ENCODE measurements at regions not wholly inside any gene's neighbourhood (a gene's known extent, or its start where the extent isn't known, plus 50 kb on each side); places are given as distances from the start of the nearest gene placed in this dataset.
A peak's percentile ranks its signal among the peaks of the same experiment; 100 is the strongest.
"Not testable (repeated sequence)": the region's sequence is repeated elsewhere in the genome, so short reads cannot be mapped to it uniquely, and the experiment has no call there.

- TF ChIP-seq POLR2AphosphoS5 (IDR thresholded peaks at IDR 0.05; ENCODE audit: low read depth) = no peak
- TF ChIP-seq, protein P1, sequence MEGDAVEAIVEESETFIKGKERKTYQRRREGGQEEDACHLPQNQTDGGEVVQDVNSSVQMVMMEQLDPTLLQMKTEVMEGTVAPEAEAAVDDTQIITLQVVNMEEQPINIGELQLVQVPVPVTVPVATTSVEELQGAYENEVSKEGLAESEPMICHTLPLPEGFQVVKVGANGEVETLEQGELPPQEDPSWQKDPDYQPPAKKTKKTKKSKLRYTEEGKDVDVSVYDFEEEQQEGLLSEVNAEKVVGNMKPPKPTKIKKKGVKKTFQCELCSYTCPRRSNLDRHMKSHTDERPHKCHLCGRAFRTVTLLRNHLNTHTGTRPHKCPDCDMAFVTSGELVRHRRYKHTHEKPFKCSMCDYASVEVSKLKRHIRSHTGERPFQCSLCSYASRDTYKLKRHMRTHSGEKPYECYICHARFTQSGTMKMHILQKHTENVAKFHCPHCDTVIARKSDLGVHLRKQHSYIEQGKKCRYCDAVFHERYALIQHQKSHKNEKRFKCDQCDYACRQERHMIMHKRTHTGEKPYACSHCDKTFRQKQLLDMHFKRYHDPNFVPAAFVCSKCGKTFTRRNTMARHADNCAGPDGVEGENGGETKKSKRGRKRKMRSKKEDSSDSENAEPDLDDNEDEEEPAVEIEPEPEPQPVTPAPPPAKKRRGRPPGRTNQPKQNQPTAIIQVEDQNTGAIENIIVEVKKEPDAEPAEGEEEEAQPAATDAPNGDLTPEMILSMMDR (IDR thresholded peaks at IDR 0.05; ENCODE audit: insufficient read depth, low read length) = peak; percentile 6
- no peak overlapping the region for H3K4me3 ChIP-seq (replicated peaks; ENCODE audit: insufficient read depth, low read length)
- peaks cover 28% of the 10 kb centered on the region for H3K27me3 ChIP-seq (ENCODE audit: insufficient read depth, poor library complexity, severe bottlenecking)
- peak in 1 of 2 experiments; percentile 43 for DNase-seq (ENCODE audit: low read depth in 1 of 2, low spot score in 1 of 2)
- H3K27ac ChIP-seq (replicated peaks) = no peak overlapping the region
Observed at GRCh38 chr6:44001318-44002066, 125.8 kb downstream of the MRPL14 start.

DNA sequence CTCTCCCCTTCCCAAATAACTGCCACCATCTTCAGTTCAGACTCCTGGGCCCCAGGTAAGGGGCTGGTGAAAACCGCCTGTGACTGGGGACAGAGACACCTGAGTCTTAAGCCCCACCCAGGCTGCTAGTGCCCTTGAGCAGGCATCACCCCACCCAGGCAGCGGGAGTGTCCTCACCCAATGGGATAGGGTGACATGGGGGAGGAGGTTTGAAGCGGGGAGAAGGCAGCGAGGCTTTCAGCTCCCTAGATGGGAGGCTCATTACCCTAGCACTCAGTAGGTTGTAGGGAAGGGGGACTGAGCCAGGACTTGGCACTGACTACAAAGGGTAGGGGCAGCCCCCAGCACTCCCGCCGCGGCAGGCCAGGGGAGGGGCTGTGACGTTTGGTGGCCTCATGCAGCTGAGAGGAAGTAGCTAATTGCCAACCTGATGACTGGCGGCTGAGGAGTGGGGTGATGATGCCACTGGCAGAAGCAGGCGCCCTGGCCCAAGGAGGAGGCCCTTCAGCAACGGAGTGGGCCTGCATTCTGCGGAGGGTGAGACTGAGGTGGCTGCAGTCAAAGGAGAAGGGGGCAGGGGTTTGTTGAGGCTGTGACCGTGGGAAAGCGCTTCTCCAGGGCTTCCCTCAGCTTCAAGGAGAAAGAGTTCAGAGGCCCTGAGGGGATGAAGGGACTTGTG, 126.9 kb downstream of the MRPL14 start:
- peak overlapping the region; percentile 31; the same call in 1 of the 2 replicates for H3K27ac ChIP-seq (replicated peaks)
- no peak overlapping the region for H3K4me3 ChIP-seq (replicated peaks; ENCODE audit: insufficient read depth, low read length)

GRCh38 chr6:43999628-44000027, 127.6 kb downstream of the MRPL14 start:
- Histone ChIP-seq H3K27me3 (ENCODE audit: insufficient read depth, poor library complexity, severe bottlenecking) (peaks cover 26% of the 10 kb centered on the region), H3K4me3 (replicated peaks; ENCODE audit: insufficient read depth, low read length) (no peak overlapping the region), H3K27ac (replicated peaks) (no peak overlapping the region)
- DNase-seq (ENCODE audit: low read depth in 1 of 2, low spot score in 1 of 2) = no peak
- TF ChIP-seq, protein P1 (IDR thresholded peaks at IDR 0.05; ENCODE audit: insufficient read depth, low read length) = no peak
- TF ChIP-seq POLR2AphosphoS5 (IDR thresholded peaks at IDR 0.05; ENCODE audit: low read depth) (no peak; the same call in 1 of the 2 replicates), SPI1 (IDR thresholded peaks at IDR 0.05; ENCODE audit: borderline replicate concordance, low read depth) (no peak)

More for the DNA sequence above, 126.9 kb downstream of the MRPL14 start:
- TF ChIP-seq GABPA (IDR thresholded peaks at IDR 0.05; ENCODE audit: low read depth) (0 out of 2 replicates have a peak, but pooled peaks have one; percentile 40), SPI1 (IDR thresholded peaks at IDR 0.05; ENCODE audit: borderline replicate concordance, low read depth) (peak; percentile 68; the same call in 1 of the 2 replicates), REST (IDR thresholded peaks at IDR 0.05; ENCODE audit: insufficient replicate concordance, low read depth) (no peak)
- TF ChIP-seq, protein P1 (IDR thresholded peaks at IDR 0.05; ENCODE audit: insufficient read depth, low read length) = no peak
- H3K27me3 ChIP-seq (ENCODE audit: insufficient read depth, poor library complexity, severe bottlenecking) = peaks cover 28% of the 10 kb centered on the region
- peak; percentile 77 to 88 for DNase-seq (ENCODE audit: low read depth in 1 of 2, low spot score in 1 of 2)

- H3K27me3 ChIP-seq (ENCODE audit: insufficient read depth, poor library complexity, severe bottlenecking) = peaks cover 20% of the 10 kb centered on the region
- DNase-seq (ENCODE audit: low read depth in 1 of 2, low spot score in 1 of 2); H3K4me3 ChIP-seq (replicated peaks; ENCODE audit: insufficient read depth, low read length); H3K27ac ChIP-seq (replicated peaks): not testable (repeated sequence)
Observed at GRCh38 chr6:43998592-43999243, 128.5 kb downstream of the MRPL14 start.

- H3K4me3 ChIP-seq (replicated peaks; ENCODE audit: insufficient read depth, low read length); H3K27ac ChIP-seq (replicated peaks); DNase-seq (ENCODE audit: low read depth in 1 of 2, low spot score in 1 of 2): not testable (repeated sequence)
- H3K27me3 ChIP-seq (ENCODE audit: insufficient read depth, poor library complexity, severe bottlenecking) = peaks cover 14% of the 10 kb centered on the region
Observed at GRCh38 chr6:43997990-43998585, 129.2 kb downstream of the MRPL14 start.
